ENCODE measurements at regions not wholly inside any gene's neighbourhood (a gene's known extent, or its start where the extent isn't known, plus 50 kb on each side); places are given as distances from the start of the nearest gene placed in this dataset.

DNA sequence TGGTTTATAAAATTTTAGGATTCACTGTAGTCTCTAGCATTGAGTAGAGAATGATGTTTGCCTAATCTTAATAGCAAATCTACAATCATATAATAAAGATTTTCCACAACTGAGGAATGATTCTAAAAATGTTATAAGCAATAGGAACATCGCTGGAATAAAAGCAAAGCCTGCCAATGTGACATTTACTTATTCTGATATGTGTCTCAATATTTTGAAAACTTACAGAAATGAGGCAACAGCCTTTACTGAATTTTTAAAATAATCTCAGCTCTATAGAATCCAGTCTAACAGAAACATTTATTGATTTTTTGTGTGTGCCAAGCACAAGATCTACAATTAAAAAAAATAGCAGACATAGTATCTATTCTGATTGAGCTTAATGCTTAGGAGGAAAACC, 303.7 kb upstream of the CCDC179 start:
- TF ChIP-seq CTCF (IDR thresholded peaks at IDR 0.05), result no peak
- DNase-seq (ENCODE audit: low spot score), result no peak
- no peak overlapping the region for H3K27ac ChIP-seq
- H3K4me3 ChIP-seq, result no peak overlapping the region

GRCh38 chr11:23166376-23166775, 306.1 kb upstream of the CCDC179 start:
- H3K27ac ChIP-seq, result no peak overlapping the region
- H3K4me3 ChIP-seq, result no peak overlapping the region
- no peak for DNase-seq (ENCODE audit: low spot score)
- TF ChIP-seq CTCF (IDR thresholded peaks at IDR 0.05), result no peak

- no peak overlapping the region for H3K27ac ChIP-seq
- DNase-seq (ENCODE audit: low spot score), result no peak
- no peak overlapping the region for H3K4me3 ChIP-seq
- TF ChIP-seq CTCF (IDR thresholded peaks at IDR 0.05), result no peak
These were observed 319.3 kb upstream of the CCDC179 start for GRCh38 chr11:23179609-23180008.

DNA sequence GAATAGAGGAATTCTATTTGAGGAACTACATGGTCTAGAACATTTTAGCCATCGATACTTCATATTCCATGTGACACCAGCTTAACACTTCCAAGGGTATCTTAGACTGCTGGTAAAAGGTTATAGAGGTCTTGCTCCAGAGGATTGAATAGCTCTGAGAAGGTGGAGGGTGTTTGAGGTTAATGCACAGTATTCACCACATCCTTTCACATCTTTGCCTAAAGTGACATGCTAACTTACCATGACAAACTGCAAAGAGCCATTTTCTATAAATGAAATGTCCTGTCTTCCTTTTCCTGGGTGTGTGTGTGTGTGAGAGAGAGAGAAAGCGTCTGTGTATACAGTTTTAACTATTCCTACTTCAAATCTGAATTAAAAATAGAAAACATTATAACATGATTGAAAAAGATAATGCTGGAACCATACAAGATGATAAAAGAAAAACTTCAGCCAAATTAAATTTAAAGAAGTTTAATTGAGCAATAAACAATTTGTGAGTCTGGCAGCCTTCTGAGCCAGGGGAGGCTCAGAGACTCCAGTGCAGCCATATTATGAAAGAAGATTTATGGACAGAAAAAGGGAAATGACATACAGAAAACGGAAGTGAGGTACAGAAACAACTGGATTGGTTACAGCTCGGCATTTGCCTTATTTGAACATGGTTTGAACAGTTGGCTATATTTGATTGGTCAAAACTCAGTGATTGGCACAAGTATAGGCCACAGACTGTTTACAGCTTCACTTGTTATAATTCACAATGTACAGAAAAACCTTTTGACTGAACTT, 320.9 kb upstream of the CCDC179 start:
- no peak overlapping the region for H3K4me3 ChIP-seq
- no peak for DNase-seq (ENCODE audit: low spot score)
- TF ChIP-seq CTCF (IDR thresholded peaks at IDR 0.05), result no peak
- no peak overlapping the region for H3K27ac ChIP-seq

DNA sequence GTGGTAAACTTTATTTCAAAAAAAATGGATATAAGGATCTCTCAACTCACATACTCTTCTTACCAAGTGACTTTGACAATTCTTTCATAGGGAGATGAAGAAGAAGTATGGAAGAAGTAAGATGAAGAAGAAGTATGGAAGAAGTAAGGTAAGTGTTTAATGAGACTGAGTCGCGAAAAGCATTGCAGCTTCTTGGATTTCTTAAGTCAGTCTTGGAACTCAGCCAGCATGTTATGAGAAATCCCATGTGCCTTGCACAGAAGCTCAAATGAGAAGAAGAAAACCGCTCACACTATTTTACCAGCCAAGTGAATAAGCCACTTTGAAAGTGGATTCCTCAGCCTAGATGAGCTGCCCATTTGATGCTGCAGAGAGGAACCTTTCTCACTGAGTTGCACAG, 332.0 kb upstream of the CCDC179 start:
- Histone ChIP-seq H3K4me3 (no peak overlapping the region), H3K27ac (no peak overlapping the region)
- DNase-seq (ENCODE audit: low spot score), result no peak
- TF ChIP-seq CTCF (IDR thresholded peaks at IDR 0.05), result no peak

DNA sequence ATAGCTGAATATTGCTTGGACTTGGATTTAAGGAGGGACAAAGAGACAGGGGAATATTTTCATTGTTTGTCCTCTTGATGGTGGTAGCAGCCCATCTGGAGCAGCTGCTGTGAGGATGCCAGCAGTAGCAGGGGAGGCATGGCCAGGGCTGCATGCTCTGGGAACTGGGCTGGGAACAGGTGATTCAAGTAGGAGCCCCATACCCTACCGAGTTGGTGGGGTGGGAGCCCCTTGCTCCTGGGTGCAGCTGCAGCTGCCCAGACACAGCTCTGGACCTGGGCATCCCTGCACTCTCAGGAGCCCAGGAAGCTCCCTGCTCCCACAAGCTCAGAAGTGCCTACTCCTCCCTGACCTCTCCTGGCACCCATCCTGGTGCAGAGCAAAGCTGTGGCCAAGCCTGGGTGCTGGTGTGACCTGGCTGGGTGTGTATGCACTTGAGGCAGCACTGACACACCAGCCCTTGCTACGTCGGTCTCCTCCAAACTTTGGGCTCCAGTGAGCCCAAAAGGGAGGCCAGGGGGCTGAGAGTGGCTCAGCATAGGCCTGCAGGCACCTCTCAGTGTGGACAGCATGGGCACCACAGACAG, 341.8 kb upstream of the CCDC179 start:
- Histone ChIP-seq H3K27ac (no peak overlapping the region), H3K4me3 (no peak overlapping the region)
- DNase-seq (ENCODE audit: low spot score), result no peak
- no peak for TF ChIP-seq CTCF (IDR thresholded peaks at IDR 0.05)

GRCh38 chr11:23202611-23203010, 342.3 kb upstream of the CCDC179 start:
- no peak overlapping the region for H3K4me3 ChIP-seq

More at GRCh38 chr11:23202611-23203010, 342.3 kb upstream of the CCDC179 start:
- no peak for DNase-seq (ENCODE audit: low spot score)
- no peak for TF ChIP-seq CTCF (IDR thresholded peaks at IDR 0.05)
- no peak overlapping the region for H3K27ac ChIP-seq

Data from coronary artery (tissue), 2 donors.